PC-9 (cell line): ENCODE measurements at regions not wholly inside any gene's neighbourhood (a gene's known extent, or its start where the extent isn't known, plus 50 kb on each side); places are given as distances from the start of the nearest gene placed in this dataset.
"Not testable (repeated sequence)": the region's sequence is repeated elsewhere in the genome, so short reads cannot be mapped to it uniquely, and the experiment has no call there.

Experiments used
- BruUV-seq: library from RNA; stranded (reverse); fragments of 400-500 nt; replicated peaks from 2 replicates; lab custom pipeline; 2021; lab: Mats Ljungman, UMichigan
- CTCF ChIA-PET: fragments of 300-600 bp; sonication (Branson Sonifier 250); formaldehyde crosslinking; loops from one replicate; lab custom pipeline; 2022; ENCODE audit warnings: antibody characterized with exemption; lab: Charles Lee
- POLR2A ChIA-PET: fragments of 300-600 bp; sonication (Branson Sonifier 250); formaldehyde crosslinking; loops from one replicate; lab custom pipeline; 2022; ENCODE audit warnings: antibody characterized with exemption; ENCODE audit not compliant: unreplicated experiment; lab: Charles Lee
- DNase-seq, 2 experiments: peaks; one replicate each; pipeline versions ENCODE4 v3.0.0 to v3.0.0-alpha.2; 2015 to 2022; ENCODE audit warnings: mixed read lengths in 1 of 2
- H2AFZ ChIP-seq: fragments of 200-600 bp; sonication (generic); 2 replicates; pipeline ENCODE4 v1.8.1; 2017; ENCODE audit warnings: antibody characterized with exemption
- H3F3A ChIP-seq: fragments of 200-600 bp; sonication (generic); 2 replicates; pipeline ENCODE4 v1.8.1; 2017; ENCODE audit warnings: antibody characterized with exemption, mild to moderate bottlenecking, low read depth; ENCODE audit not compliant: insufficient read depth
- H3K27ac ChIP-seq: fragments of 200-600 bp; sonication (generic); 2 replicates; pipeline ENCODE4 v1.6.1; 2016; ENCODE audit warnings: mixed run types
- H3K27me3 ChIP-seq: fragments of 200-600 bp; sonication (generic); 2 replicates; pipeline ENCODE4 v1.6.1; 2016; ENCODE audit warnings: low read depth, mixed run types; ENCODE audit not compliant: insufficient read depth
- H3K36me3 ChIP-seq: fragments of 200-600 bp; sonication (generic); 2 replicates; pipeline ENCODE4 v1.6.1; 2016; ENCODE audit warnings: low read depth, mixed run types
- H3K4me1 ChIP-seq: fragments of 200-600 bp; sonication (generic); replicated peaks from 2 replicates; pipeline ENCODE4 v1.6.1; 2016; ENCODE audit warnings: mixed run types; ENCODE audit not compliant: insufficient read depth
- H3K4me2 ChIP-seq: fragments of 200-600 bp; sonication (generic); 2 replicates; pipeline ENCODE4 v1.6.1; 2017; ENCODE audit warnings: mixed run types
- H3K4me3 ChIP-seq: fragments of 200-600 bp; sonication (generic); 2 replicates; pipeline ENCODE4 v1.6.1; 2016; ENCODE audit warnings: mixed run types
- H3K79me2 ChIP-seq: fragments of 200-600 bp; sonication (generic); 2 replicates; pipeline ENCODE4 v1.6.1; 2017; ENCODE audit warnings: low read depth, mixed run types
- H3K9me2 ChIP-seq: fragments of 200-600 bp; sonication (generic); 2 replicates; pipeline ENCODE4 v1.8.1; 2017; ENCODE audit warnings: mild to moderate bottlenecking; ENCODE audit not compliant: insufficient read depth
- H3K9me3 ChIP-seq: fragments of 200-600 bp; sonication (generic); 2 replicates; pipeline ENCODE4 v1.8.1; 2016; ENCODE audit warnings: low read depth; ENCODE audit not compliant: insufficient read depth
- H4K20me1 ChIP-seq: fragments of 200-600 bp; sonication (generic); 2 replicates; pipeline ENCODE4 v1.8.1; 2017; ENCODE audit not compliant: insufficient read depth
- EZH2 ChIP-seq: fragments of 200-600 bp; sonication (generic); IDR thresholded peaks from 2 replicates; pipeline ENCODE4 v1.8.0; 2017; ENCODE audit warnings: antibody characterized with exemption, low read depth
- intact Hi-C: fragments of 100-400 bp; cut with micrococcal nuclease; formaldehyde crosslinking; loops from one replicate; pipeline ENCODE4 v1.10.0; 2022; ENCODE audit not compliant: unreplicated experiment
- TF ChIP-seq, protein P1 (sequence below): fragments of 200-600 bp; sonication (generic); conservative IDR thresholded peaks from 2 replicates; pipeline ENCODE4 v1.6.1; 2017; ENCODE audit warnings: mixed run types, antibody characterized with exemption, mild to moderate bottlenecking, moderate library complexity

DNA sequence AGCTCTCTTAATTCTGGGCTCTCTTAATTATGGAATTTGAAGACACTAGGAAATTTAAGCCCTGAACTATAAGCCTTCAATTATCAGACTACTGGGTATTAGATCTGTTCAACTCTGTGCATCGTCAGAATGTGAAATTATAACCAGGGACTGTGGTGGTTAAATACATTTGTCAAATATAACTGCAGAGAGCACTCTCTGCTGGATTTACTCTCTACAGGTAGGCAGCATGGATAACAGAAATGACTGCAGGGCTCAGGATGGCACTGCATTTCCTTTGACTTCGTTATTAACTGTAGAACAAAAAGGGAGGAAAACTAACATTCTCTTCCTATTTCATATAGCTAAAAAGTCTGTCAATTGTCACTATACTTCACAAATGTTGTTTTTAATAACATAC, 310.1 kb upstream of the RASGEF1B start:
- no TSS peak for BruUV-seq
- no peaks in the 10 kb centered on the region for H4K20me1 ChIP-seq
- H3K4me3 ChIP-seq, result no peak overlapping the region
- no peaks in the 10 kb centered on the region for H3K79me2 ChIP-seq
- TF ChIP-seq, protein P1, sequence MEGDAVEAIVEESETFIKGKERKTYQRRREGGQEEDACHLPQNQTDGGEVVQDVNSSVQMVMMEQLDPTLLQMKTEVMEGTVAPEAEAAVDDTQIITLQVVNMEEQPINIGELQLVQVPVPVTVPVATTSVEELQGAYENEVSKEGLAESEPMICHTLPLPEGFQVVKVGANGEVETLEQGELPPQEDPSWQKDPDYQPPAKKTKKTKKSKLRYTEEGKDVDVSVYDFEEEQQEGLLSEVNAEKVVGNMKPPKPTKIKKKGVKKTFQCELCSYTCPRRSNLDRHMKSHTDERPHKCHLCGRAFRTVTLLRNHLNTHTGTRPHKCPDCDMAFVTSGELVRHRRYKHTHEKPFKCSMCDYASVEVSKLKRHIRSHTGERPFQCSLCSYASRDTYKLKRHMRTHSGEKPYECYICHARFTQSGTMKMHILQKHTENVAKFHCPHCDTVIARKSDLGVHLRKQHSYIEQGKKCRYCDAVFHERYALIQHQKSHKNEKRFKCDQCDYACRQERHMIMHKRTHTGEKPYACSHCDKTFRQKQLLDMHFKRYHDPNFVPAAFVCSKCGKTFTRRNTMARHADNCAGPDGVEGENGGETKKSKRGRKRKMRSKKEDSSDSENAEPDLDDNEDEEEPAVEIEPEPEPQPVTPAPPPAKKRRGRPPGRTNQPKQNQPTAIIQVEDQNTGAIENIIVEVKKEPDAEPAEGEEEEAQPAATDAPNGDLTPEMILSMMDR, result no peak
- no peak for TF ChIP-seq EZH2
- intact Hi-C loops, result no loop called here
- H3K9me2 ChIP-seq, result no peaks in the 10 kb centered on the region; the same call in 1 of the 2 replicates
- CTCF ChIA-PET, result no interaction called here
- no peaks in the 10 kb centered on the region for H3K36me3 ChIP-seq
- H3K27ac ChIP-seq, result no peak overlapping the region
- no peaks in the 10 kb centered on the region for H3K27me3 ChIP-seq
- H3K4me1 ChIP-seq, result no peaks in the 10 kb centered on the region
- H3K9me3 ChIP-seq, result no peaks in the 10 kb centered on the region
- H3K4me2 ChIP-seq, result no peak overlapping the region
- POLR2A ChIA-PET, result no interaction called here
- H2AFZ ChIP-seq, result no peak overlapping the region
- H3F3A ChIP-seq, result no peaks in the 10 kb centered on the region
- no peak for DNase-seq

DNA sequence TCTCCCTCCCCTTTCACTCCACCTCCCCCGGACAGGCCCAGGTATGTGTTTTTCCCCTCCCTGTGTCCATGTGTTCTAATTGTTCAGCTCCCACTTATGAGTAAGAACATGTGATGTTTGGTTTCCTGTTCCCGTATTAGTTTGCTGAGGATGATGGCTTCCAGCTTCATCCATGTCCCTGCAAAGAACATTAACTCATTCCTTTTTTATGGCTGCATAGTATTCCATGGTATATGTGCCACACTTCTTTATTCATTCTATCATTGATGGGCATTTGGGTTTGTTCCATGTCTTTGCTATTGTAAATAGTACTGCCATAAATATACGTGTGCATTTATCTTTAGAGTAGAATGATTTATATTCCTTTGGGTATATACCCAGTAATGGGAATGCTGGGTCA, 306.0 kb upstream of the RASGEF1B start:
- CTCF ChIA-PET, H3K4me2 ChIP-seq, H3F3A ChIP-seq, H3K4me3 ChIP-seq, H3K79me2 ChIP-seq, H3K27me3 ChIP-seq, BruUV-seq, H3K36me3 ChIP-seq, POLR2A ChIA-PET, DNase-seq, H3K9me2 ChIP-seq, H3K9me3 ChIP-seq, H4K20me1 ChIP-seq, intact Hi-C loops, H2AFZ ChIP-seq, H3K27ac ChIP-seq, H3K4me1 ChIP-seq: not testable (repeated sequence)

DNA sequence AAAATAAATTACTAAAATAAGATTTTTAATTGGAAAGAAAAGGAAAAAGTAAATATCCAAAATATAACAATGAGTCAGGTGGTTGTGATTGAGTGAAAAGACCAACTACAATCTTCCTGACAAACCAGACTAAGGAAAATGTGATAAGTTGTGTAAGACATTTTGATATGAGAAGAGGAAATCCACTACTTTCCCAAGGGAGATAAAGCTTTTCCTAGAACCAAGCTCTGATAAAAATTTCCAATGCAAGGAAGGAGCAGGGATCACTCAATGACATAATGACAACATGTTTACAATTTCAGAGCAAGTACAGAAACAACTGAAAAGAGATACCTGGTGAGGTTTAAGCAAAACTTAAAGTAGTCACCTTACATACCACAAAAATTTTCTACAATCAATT, 305.1 kb upstream of the RASGEF1B start:
- intact Hi-C loops, result no loop called here
- Histone ChIP-seq H3K27ac (no peak overlapping the region), H3K36me3 (no peaks in the 10 kb centered on the region), H3K79me2 (no peaks in the 10 kb centered on the region), H3K4me2 (no peak overlapping the region), H2AFZ (no peak overlapping the region), H3K4me1 (no peaks in the 10 kb centered on the region), H3K4me3 (no peak overlapping the region), H3K9me2 (no peaks in the 10 kb centered on the region; the same call in 1 of the 2 replicates), H4K20me1 (no peaks in the 10 kb centered on the region), H3F3A (no peaks in the 10 kb centered on the region), H3K9me3 (no peaks in the 10 kb centered on the region), H3K27me3 (no peaks in the 10 kb centered on the region)
- CTCF ChIA-PET, result no interaction called here
- no peak for DNase-seq
- TF ChIP-seq, protein P1, result no peak
- TF ChIP-seq EZH2, result no peak
- no TSS peak for BruUV-seq
- POLR2A ChIA-PET, result no interaction called here

DNA sequence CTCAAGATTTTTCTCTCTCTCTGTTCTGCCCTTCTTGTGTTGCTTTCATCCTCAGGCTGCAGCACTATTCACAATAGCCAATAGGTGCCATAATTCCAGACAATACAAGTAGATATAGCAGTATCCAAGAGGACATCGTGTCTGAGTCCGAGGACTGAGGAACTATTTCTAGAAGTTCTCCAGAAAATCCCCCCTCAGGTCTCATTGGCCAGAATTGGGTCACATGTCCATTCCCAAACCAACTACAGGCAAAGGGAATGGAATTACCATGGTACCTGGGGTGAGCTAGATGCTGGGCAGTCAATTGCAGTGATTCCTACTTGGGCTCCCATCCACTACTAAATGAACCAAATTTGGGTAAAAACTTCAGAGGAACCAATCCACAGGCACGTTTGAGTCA, 301.9 kb upstream of the RASGEF1B start:
- H4K20me1 ChIP-seq, result no peaks in the 10 kb centered on the region
- H3K9me2 ChIP-seq, result no peaks in the 10 kb centered on the region
- H3F3A ChIP-seq, result no peaks in the 10 kb centered on the region
- no peaks in the 10 kb centered on the region for H3K36me3 ChIP-seq
- DNase-seq, result no peak
- no peaks in the 10 kb centered on the region for H3K27me3 ChIP-seq
- POLR2A ChIA-PET, result no interaction called here
- H3K27ac ChIP-seq, result no peak overlapping the region
- no TSS peak for BruUV-seq
- CTCF ChIA-PET, result no interaction called here
- H3K79me2 ChIP-seq, result no peaks in the 10 kb centered on the region
- H3K9me3 ChIP-seq, result no peaks in the 10 kb centered on the region
- TF ChIP-seq, protein P1, result no peak
- TF ChIP-seq EZH2, result no peak
- no peaks in the 10 kb centered on the region for H3K4me1 ChIP-seq
- intact Hi-C loops, result no loop called here
- H2AFZ ChIP-seq, result no peak overlapping the region
- H3K4me2 ChIP-seq, result no peak overlapping the region
- no peak overlapping the region for H3K4me3 ChIP-seq
